OCI-LY7 (cell line): ENCODE measurements at regions not wholly inside any gene's neighbourhood (a gene's known extent, or its start where the extent isn't known, plus 50 kb on each side); places are given as distances from the start of the nearest gene placed in this dataset.

Experiments used
- BruUV-seq: library from RNA; stranded (reverse); fragments of 400-500 nt; replicated peaks from 2 replicates; lab custom pipeline; 2021; lab: Mats Ljungman, UMichigan
- CTCF ChIA-PET: fragments of 300-600 bp; sonication (Branson Sonifier 250); formaldehyde crosslinking; loops from one replicate; lab custom pipeline; 2022; ENCODE audit warnings: antibody characterized with exemption; ENCODE audit not compliant: unreplicated experiment; lab: Charles Lee
- POLR2A ChIA-PET: fragments of 300-600 bp; sonication (Branson Sonifier 250); formaldehyde crosslinking; loops from one replicate; lab custom pipeline; 2022; ENCODE audit warnings: antibody characterized with exemption; lab: Charles Lee
- DNase-seq: peaks from one replicate; pipeline ENCODE4 v3.0.0-alpha.2; 2015; ENCODE audit warnings: low spot score
- H2AFZ ChIP-seq: fragments of 200-600 bp; sonication (generic), shearing (Covaris generic); 2 replicates; pipeline ENCODE4 v1.6.1; 2014; ENCODE audit warnings: mild to moderate bottlenecking, antibody characterized with exemption, low read length, moderate library complexity
- H3K27ac ChIP-seq: fragments of 200-600 bp; sonication (generic); 2 replicates; pipeline ENCODE4 v1.5.1; 2014; ENCODE audit warnings: mixed run types, low read depth, mild to moderate bottlenecking, moderate library complexity, low read length, inconsistent platforms; ENCODE audit not compliant: poor library complexity, severe bottlenecking
- H3K36me3 ChIP-seq: fragments of 200-600 bp; sonication (generic); 2 replicates; pipeline ENCODE4 v1.6.1; 2014; ENCODE audit warnings: mild to moderate bottlenecking, antibody characterized with exemption, low read length, moderate library complexity, mixed read lengths; ENCODE audit not compliant: insufficient read depth
- H3K4me1 ChIP-seq: fragments of 200-600 bp; sonication (generic); 2 replicates; pipeline ENCODE4 v1.5.1; 2014; ENCODE audit warnings: mild to moderate bottlenecking, low read length; ENCODE audit not compliant: insufficient read depth, poor library complexity, severe bottlenecking
- H3K4me2 ChIP-seq: fragments of 200-600 bp; sonication (generic); 2 replicates; pipeline ENCODE4 v1.6.1; 2014; ENCODE audit warnings: mild to moderate bottlenecking, low read length
- H3K4me3 ChIP-seq: fragments of 200-600 bp; sonication (generic); 2 replicates; pipeline ENCODE4 v1.5.1; 2014; ENCODE audit warnings: mild to moderate bottlenecking, low read depth, low read length; ENCODE audit not compliant: poor library complexity, severe bottlenecking
- H3K79me2 ChIP-seq: fragments of 200-600 bp; sonication (generic); 2 replicates; pipeline ENCODE4 v1.6.1; 2016; ENCODE audit warnings: low read depth, mild to moderate bottlenecking, low read length, moderate library complexity, mixed read lengths; ENCODE audit not compliant: insufficient read depth
- H3K9me2 ChIP-seq: fragments of 200-600 bp; sonication (generic); 2 replicates; pipeline ENCODE4 v1.6.1; 2016; ENCODE audit warnings: mild to moderate bottlenecking, low read length, mixed read lengths; ENCODE audit not compliant: insufficient read depth
- H3K9me3 ChIP-seq: fragments of 200-600 bp; sonication (generic); 2 replicates; pipeline ENCODE4 v1.6.1; 2014; ENCODE audit warnings: mild to moderate bottlenecking, mixed run types, low read length, mixed read lengths
- H4K20me1 ChIP-seq: fragments of 200-600 bp; sonication (generic); 2 replicates; pipeline ENCODE4 v1.6.1; 2014; ENCODE audit warnings: mild to moderate bottlenecking, antibody characterized with exemption, low read length, moderate library complexity, mixed read lengths; ENCODE audit not compliant: insufficient read depth
- EZH2phosphoT487 ChIP-seq: fragments of 200-600 bp; sonication (generic); IDR thresholded peaks from 2 replicates; pipeline ENCODE4 v1.6.1; 2018; ENCODE audit warnings: low read depth, borderline replicate concordance, mild to moderate bottlenecking, mixed run types, antibody characterized with exemption, low read length, moderate library complexity, mixed read lengths
- intact Hi-C: fragments of 100-400 bp; cut with micrococcal nuclease; formaldehyde crosslinking; loops from one replicate; pipeline ENCODE4 v1.10.0; 2022; ENCODE audit not compliant: unreplicated experiment
- TF ChIP-seq, protein P1 (sequence below): fragments of 200-600 bp; sonication (generic); conservative IDR thresholded peaks from 2 replicates; pipeline ENCODE4 v1.5.1; 2014; ENCODE audit warnings: mild to moderate bottlenecking, antibody characterized with exemption, low read length, moderate library complexity, mixed read lengths

DNA sequence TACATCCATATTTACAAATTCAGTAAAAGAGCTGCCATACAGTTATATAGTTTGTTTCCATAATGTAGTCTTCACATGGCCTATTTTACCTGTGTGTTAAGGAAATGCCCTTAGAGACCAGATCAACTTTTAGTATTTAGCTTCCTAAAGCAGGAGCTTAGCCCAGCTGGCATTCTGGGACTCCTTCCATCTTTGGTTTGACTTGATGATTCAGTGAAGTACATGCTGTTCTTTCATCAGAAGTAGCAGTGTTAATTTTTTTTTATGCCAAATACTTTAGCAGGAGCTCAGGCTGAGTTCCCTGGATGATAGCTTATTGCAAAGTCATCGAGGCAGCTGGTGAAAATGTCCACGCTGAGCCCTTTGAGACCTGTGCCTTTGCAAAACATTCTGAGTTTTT lies 101.0 kb downstream of the FOXG1 start:
- Histone ChIP-seq H3K9me2 (no peaks in the 10 kb centered on the region), H3K9me3 (no peaks in the 10 kb centered on the region; the same call in 1 of the 2 replicates), H2AFZ (no peak overlapping the region), H4K20me1 (no peaks in the 10 kb centered on the region), H3K4me1 (no peaks in the 10 kb centered on the region), H3K27ac (no peak overlapping the region), H3K4me2 (no peak overlapping the region), H3K36me3 (no peaks in the 10 kb centered on the region), H3K79me2 (no peaks in the 10 kb centered on the region), H3K4me3 (no peak overlapping the region)
- no peak for DNase-seq
- CTCF ChIA-PET, result no interaction called here
- no TSS peak for BruUV-seq
- intact Hi-C loops, result no loop called here
- POLR2A ChIA-PET, result no interaction called here
- TF ChIP-seq EZH2phosphoT487, result no peak
- TF ChIP-seq, protein P1, sequence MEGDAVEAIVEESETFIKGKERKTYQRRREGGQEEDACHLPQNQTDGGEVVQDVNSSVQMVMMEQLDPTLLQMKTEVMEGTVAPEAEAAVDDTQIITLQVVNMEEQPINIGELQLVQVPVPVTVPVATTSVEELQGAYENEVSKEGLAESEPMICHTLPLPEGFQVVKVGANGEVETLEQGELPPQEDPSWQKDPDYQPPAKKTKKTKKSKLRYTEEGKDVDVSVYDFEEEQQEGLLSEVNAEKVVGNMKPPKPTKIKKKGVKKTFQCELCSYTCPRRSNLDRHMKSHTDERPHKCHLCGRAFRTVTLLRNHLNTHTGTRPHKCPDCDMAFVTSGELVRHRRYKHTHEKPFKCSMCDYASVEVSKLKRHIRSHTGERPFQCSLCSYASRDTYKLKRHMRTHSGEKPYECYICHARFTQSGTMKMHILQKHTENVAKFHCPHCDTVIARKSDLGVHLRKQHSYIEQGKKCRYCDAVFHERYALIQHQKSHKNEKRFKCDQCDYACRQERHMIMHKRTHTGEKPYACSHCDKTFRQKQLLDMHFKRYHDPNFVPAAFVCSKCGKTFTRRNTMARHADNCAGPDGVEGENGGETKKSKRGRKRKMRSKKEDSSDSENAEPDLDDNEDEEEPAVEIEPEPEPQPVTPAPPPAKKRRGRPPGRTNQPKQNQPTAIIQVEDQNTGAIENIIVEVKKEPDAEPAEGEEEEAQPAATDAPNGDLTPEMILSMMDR, result no peak

- Histone ChIP-seq H3K27ac (no peak overlapping the region), H3K9me2 (no peaks in the 10 kb centered on the region), H2AFZ (no peak overlapping the region), H3K79me2 (no peaks in the 10 kb centered on the region), H3K36me3 (no peaks in the 10 kb centered on the region), H3K4me1 (no peaks in the 10 kb centered on the region), H4K20me1 (no peaks in the 10 kb centered on the region), H3K4me3 (no peak overlapping the region), H3K4me2 (no peak overlapping the region), H3K9me3 (no peaks in the 10 kb centered on the region; the same call in 1 of the 2 replicates)
- no TSS peak for BruUV-seq
- CTCF ChIA-PET, result no interaction called here
- no peak for DNase-seq
- POLR2A ChIA-PET, result interaction anchor here (0.7 kb wide), 1 partner anchor 127 kb away, joined by 3 read pairs; no protein-coding TSS in a partner anchor
- TF ChIP-seq, protein P1, result no peak
- TF ChIP-seq EZH2phosphoT487, result no peak
- intact Hi-C loops, result no loop called here
These were observed 103.5 kb downstream of the FOXG1 start for GRCh38 chr14:28870033-28870564.

DNA sequence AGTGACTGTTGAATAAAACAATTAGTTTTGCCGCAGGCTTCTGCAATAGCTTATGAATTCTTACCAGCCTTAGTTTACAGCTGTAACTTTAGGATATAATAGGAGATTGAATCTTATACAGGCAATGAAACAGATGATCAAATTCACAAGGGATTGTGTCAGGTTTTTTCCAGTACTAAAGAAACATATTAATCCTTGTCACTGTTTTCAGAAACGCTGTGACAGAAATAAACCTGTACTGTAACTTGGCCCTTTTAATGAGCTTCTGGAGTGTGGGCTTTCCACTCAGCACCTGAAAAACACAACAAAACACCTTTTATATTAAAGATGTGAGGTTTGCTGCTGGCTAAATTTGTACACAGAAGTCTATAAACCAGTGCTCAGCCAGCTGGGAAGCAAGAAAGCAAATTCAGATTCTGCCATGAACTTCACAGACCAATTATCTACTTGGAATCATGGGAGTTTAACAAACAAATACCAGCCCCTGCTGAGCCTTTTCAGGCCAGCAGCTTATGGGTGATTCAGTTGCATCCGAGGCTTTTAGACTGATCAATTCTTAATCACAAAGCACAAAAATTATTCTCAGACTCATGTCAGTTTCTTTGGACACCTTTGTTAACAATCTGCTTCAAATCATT lies 109.5 kb downstream of the FOXG1 start:
- BruUV-seq, result no TSS peak
- H3K4me2 ChIP-seq, result no peak overlapping the region
- TF ChIP-seq, protein P1, result no peak
- no peak for TF ChIP-seq EZH2phosphoT487
- H3K36me3 ChIP-seq, result no peaks in the 10 kb centered on the region
- H3K27ac ChIP-seq, result no peak overlapping the region
- intact Hi-C loops, result no loop called here
- CTCF ChIA-PET, result no interaction called here
- H3K4me3 ChIP-seq, result no peak overlapping the region
- no peaks in the 10 kb centered on the region for H4K20me1 ChIP-seq
- no peaks in the 10 kb centered on the region for H3K79me2 ChIP-seq
- H2AFZ ChIP-seq, result no peak overlapping the region
- POLR2A ChIA-PET, result no interaction called here
- H3K9me3 ChIP-seq, result no peaks in the 10 kb centered on the region
- DNase-seq, result no peak
- no peaks in the 10 kb centered on the region for H3K9me2 ChIP-seq
- no peaks in the 10 kb centered on the region for H3K4me1 ChIP-seq
